GM12878 (cell line): ENCODE measurements at regions not wholly inside any gene's neighbourhood (a gene's known extent, or its start where the extent isn't known, plus 50 kb on each side); places are given as distances from the start of the nearest gene placed in this dataset.

Experiments used
- ATAC-seq: fragments of 200-7000 bp; cut with Tn5 transposase; 3 replicates; pipeline ENCODE4 v1.9.1; 2020; ENCODE audit warnings: mild to moderate bottlenecking, moderate library complexity
- BruUV-seq: library from RNA; stranded (reverse); fragments of 400-500 nt; replicated peaks from 2 replicates; lab custom pipeline; 2021; lab: Mats Ljungman, UMichigan
- CTCF ChIA-PET: fragments of 300-600 bp; sonication (Branson Sonifier 250); formaldehyde crosslinking; extraction: SDS; loops from one replicate; lab custom pipeline; 2021; ENCODE audit warnings: inconsistent platforms; lab: Yijun Ruan, JAX
- POLR2A ChIA-PET: fragments of 350-600 bp; formaldehyde crosslinking; extraction: SDS; loops from one replicate; lab custom pipeline; 2021; ENCODE audit warnings: inconsistent platforms; lab: Charles Lee
- RAD21 ChIA-PET: fragments of 300-600 bp; sonication (Branson Sonifier 250); formaldehyde crosslinking; loops from one replicate; lab custom pipeline; 2023; ENCODE audit warnings: antibody characterized with exemption; ENCODE audit not compliant: unreplicated experiment; lab: Charles Lee
- SMC1A ChIA-PET: fragments of 300-600 bp; sonication (Branson Sonifier 250); formaldehyde crosslinking; loops from one replicate; lab custom pipeline; 2023; ENCODE audit not compliant: unreplicated experiment, uncharacterized antibody; lab: Charles Lee
- DNase-seq: peaks from one replicate; pipeline ENCODE4 v3.0.0-alpha.2; 2011; ENCODE audit warnings: low read depth, low spot score
- FAIRE-seq: peaks from 3 replicates; lab custom pipeline; 2011; peaks lifted over from hg19 to GRCh38; lab: Jason Lieb, UNC
- H2AFZ ChIP-seq: 2 replicates; pipeline ENCODE4 v1.6.0; 2011; ENCODE audit warnings: low read depth, low read length, control low read depth; ENCODE audit not compliant: control insufficient read depth
- H3K27ac ChIP-seq: 2 replicates; pipeline ENCODE4 v1.5.1; 2011; ENCODE audit warnings: control low read depth; ENCODE audit not compliant: control insufficient read depth, insufficient read depth
- H3K27me3 ChIP-seq, 2 experiments: replicated peaks in 1 of 2; 2 replicates each; pipeline versions ENCODE4 v1.6.0 to v1.6.1; 2011; ENCODE audit warnings: low read length in 1 of 2; ENCODE audit not compliant: control insufficient read depth in 2 of 2, insufficient read depth in 2 of 2
- H3K36me3 ChIP-seq, 2 experiments: 2 replicates each; pipeline ENCODE4 v1.5.1; 2011; ENCODE audit warnings: low read length in 1 of 2; ENCODE audit not compliant: control insufficient read depth in 2 of 2, insufficient read depth in 2 of 2
- H3K4me1 ChIP-seq: 2 replicates; pipeline ENCODE4 v1.6.1; 2011; ENCODE audit warnings: mild to moderate bottlenecking, low read length, moderate library complexity, mixed read lengths; ENCODE audit not compliant: control insufficient read depth, insufficient read depth
- H3K4me2 ChIP-seq: 2 replicates; pipeline ENCODE4 v1.6.0; 2011; ENCODE audit warnings: control low read depth; ENCODE audit not compliant: control insufficient read depth, insufficient read depth
- H3K4me3 ChIP-seq: fragments of 200-600 bp; sonication (generic); 2 replicates; pipeline ENCODE4 v1.5.1; 2016
- H3K79me2 ChIP-seq: 2 replicates; pipeline ENCODE4 v1.6.0; 2011; ENCODE audit warnings: low read length; ENCODE audit not compliant: control insufficient read depth, insufficient read depth
- H3K9ac ChIP-seq: 2 replicates; pipeline ENCODE4 v1.8.0; 2011; ENCODE audit warnings: low read length, control low read depth, mixed read lengths; ENCODE audit not compliant: control insufficient read depth, insufficient read depth
- H3K9me3 ChIP-seq: replicated peaks from 3 replicates; pipeline ENCODE4 v1.5.1; 2011; ENCODE audit warnings: mild to moderate bottlenecking, low read length; ENCODE audit not compliant: control insufficient read depth, insufficient read depth
- H4K20me1 ChIP-seq: 2 replicates; pipeline ENCODE4 v1.6.0; 2011; ENCODE audit not compliant: control insufficient read depth, insufficient read depth
- BACH1 ChIP-seq: fragments of 450-650 bp; IDR thresholded peaks from 2 replicates; pipeline ENCODE4 v1.6.1; 2017; ENCODE audit warnings: mild to moderate bottlenecking, borderline replicate concordance
- CBX5 ChIP-seq: sonication (generic); IDR thresholded peaks from 2 replicates; pipeline ENCODE4 v1.6.1; 2016; ENCODE audit warnings: low read depth, moderate library complexity, mild to moderate bottlenecking, inconsistent platforms
- CHD2 ChIP-seq: IDR thresholded peaks from 2 replicates; pipeline ENCODE4 v1.6.1; 2011; ENCODE audit warnings: low read depth, low read length, improper control_type of control experiment, borderline replicate concordance
- CREM ChIP-seq: IDR thresholded peaks from 2 replicates; pipeline ENCODE4 v1.6.1; 2014; ENCODE audit warnings: antibody characterized with exemption, low read depth
- GABPA ChIP-seq: IDR thresholded peaks from 2 replicates; pipeline ENCODE4 v1.6.1; 2014; ENCODE audit warnings: antibody characterized with exemption, low read depth, mild to moderate bottlenecking, inconsistent platforms
- IKZF2 ChIP-seq, 2 experiments: fragments of 450-650 bp; IDR thresholded peaks; 2 replicates each; pipeline ENCODE4 v1.6.1; 2017; ENCODE audit warnings: mild to moderate bottlenecking in 2 of 2, moderate library complexity in 2 of 2
- KLF5 ChIP-seq: fragments of 450-650 bp; IDR thresholded peaks from 2 replicates; pipeline ENCODE4 v1.6.1; 2014; ENCODE audit warnings: mild to moderate bottlenecking; ENCODE audit not compliant: partially characterized antibody
- MXI1 ChIP-seq: fragments of 150-350 bp; IDR thresholded peaks from 2 replicates; pipeline ENCODE4 v1.6.1; 2011; ENCODE audit warnings: low read depth, mild to moderate bottlenecking, inconsistent platforms, low read length, improper control_type of control experiment
- NFIC ChIP-seq: IDR thresholded peaks from 2 replicates; pipeline ENCODE4 v1.6.1; 2012; ENCODE audit warnings: low read depth, mild to moderate bottlenecking, inconsistent platforms, low read length, moderate library complexity
- RCOR1 ChIP-seq: conservative IDR thresholded peaks from 2 replicates; pipeline ENCODE4 v1.6.1; 2012; ENCODE audit warnings: low read depth, low read length, improper control_type of control experiment
- RFX5 ChIP-seq: IDR thresholded peaks from 2 replicates; pipeline ENCODE4 v1.6.1; 2011; ENCODE audit warnings: low read depth, low read length, improper control_type of control experiment
- SMARCA5 ChIP-seq: fragments of 450-650 bp; IDR thresholded peaks from 2 replicates; pipeline ENCODE4 v1.6.1; 2017; ENCODE audit warnings: mild to moderate bottlenecking
- WGBS: methylation state at CpG from one replicate; pipeline ENCODE4 v1.1.6; 2016; ENCODE audit warnings: low lambda C conversion rate; ENCODE audit not compliant: insufficient replicate concordance, insufficient coverage; ENCODE audit errors: missing lambda C conversion rate; 5-methylcytosine and 5-hydroxymethylcytosine counted together
- in situ Hi-C: fragments of 300-500 bp; cut with MboI; formaldehyde crosslinking; loops from 9 replicates; pipeline ENCODE4 v1.14.3; 2018; ENCODE audit warnings: mixed read lengths
- intact Hi-C: fragments of 100-400 bp; cut with micrococcal nuclease; formaldehyde crosslinking; loops from one replicate; pipeline ENCODE4 v1.14.2; 2022; ENCODE audit not compliant: unreplicated experiment
- TF ChIP-seq, protein P1 (sequence below): fragments of 450-650 bp; IDR thresholded peaks from 2 replicates; pipeline ENCODE4 v1.6.1; 2017; ENCODE audit warnings: borderline replicate concordance
- TF ChIP-seq, protein P2 (sequence below): IDR thresholded peaks from 2 replicates; pipeline ENCODE4 v1.6.1; 2011; ENCODE audit warnings: mild to moderate bottlenecking, low read depth, low read length, moderate library complexity; ENCODE audit not compliant: insufficient replicate concordance

DNA sequence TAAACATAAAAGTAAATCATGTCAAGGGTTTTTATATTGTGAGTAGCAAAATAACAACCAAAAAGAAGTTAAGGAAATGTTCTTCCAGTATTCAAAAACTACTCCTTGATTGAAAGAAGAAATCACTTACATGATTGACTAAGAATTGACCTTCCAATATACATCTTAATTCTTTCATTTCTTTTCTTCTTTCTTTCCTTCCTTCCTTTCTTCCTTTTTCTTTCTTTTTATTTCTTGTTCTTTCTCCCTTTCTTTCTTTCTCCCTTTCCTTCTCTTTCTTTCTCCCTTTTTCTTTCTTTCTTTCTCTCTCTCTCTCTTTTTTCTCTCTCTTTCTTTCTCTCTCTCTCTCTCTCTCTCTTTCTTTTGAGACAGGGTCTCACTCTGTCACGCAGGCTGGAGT, 60.7 kb upstream of the SOX9 start:
- intact Hi-C loops, result loop anchor here (5.0 kb wide), 1 partner anchor 57 kb away; no protein-coding TSS in a partner anchor
- WGBS, result 36% methylated on average over 1 of the region's 1 CpG
- H3K27me3 ChIP-seq, result no peaks in the 10 kb centered on the region
- no peak overlapping the region for H3K9ac ChIP-seq
- POLR2A ChIA-PET, result interaction anchor here (0.7 kb wide), 1 partner anchor 421 kb away, joined by 3 read pairs; no protein-coding TSS in a partner anchor
- H2AFZ ChIP-seq, result no peak overlapping the region
- no TSS peak for BruUV-seq
- DNase-seq, result no peak
- H3K27ac ChIP-seq, result no peak overlapping the region
- SMC1A ChIA-PET, result interaction anchor here (0.7 to 1.2 kb wide), 3 partner anchors 15 to 38 kb away, joined by 3 to 4 read pairs (median 3); no protein-coding TSS in a partner anchor
- H3K79me2 ChIP-seq, result no peaks in the 10 kb centered on the region
- no peak for FAIRE-seq
- CTCF ChIA-PET, result interaction anchor here (0.7 kb wide), 1 partner anchor 332 kb away, joined by 4 read pairs; no protein-coding TSS in a partner anchor
- in situ Hi-C loops, result no loop called here
- H3K4me2 ChIP-seq, result no peak overlapping the region
- no peaks in the 10 kb centered on the region for H4K20me1 ChIP-seq
- TF ChIP-seq KLF5, result no peak
- TF ChIP-seq, protein P1, sequence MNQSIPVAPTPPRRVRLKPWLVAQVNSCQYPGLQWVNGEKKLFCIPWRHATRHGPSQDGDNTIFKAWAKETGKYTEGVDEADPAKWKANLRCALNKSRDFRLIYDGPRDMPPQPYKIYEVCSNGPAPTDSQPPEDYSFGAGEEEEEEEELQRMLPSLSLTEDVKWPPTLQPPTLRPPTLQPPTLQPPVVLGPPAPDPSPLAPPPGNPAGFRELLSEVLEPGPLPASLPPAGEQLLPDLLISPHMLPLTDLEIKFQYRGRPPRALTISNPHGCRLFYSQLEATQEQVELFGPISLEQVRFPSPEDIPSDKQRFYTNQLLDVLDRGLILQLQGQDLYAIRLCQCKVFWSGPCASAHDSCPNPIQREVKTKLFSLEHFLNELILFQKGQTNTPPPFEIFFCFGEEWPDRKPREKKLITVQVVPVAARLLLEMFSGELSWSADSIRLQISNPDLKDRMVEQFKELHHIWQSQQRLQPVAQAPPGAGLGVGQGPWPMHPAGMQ, result no peak
- TF ChIP-seq SMARCA5, result no peak
- no peak for TF ChIP-seq IKZF2 (IDR thresholded peaks at IDR 0.05)
- no peak for TF ChIP-seq NFIC
- no peak for TF ChIP-seq CREM
- H3K4me1 ChIP-seq, result no peaks in the 10 kb centered on the region; the same call in 1 of the 2 replicates
- ATAC-seq, result no peak
- no peaks in the 10 kb centered on the region for H3K9me3 ChIP-seq
- no peaks in the 10 kb centered on the region for H3K36me3 ChIP-seq
- RAD21 ChIA-PET, result no interaction called here
- no peak overlapping the region for H3K4me3 ChIP-seq

DNA sequence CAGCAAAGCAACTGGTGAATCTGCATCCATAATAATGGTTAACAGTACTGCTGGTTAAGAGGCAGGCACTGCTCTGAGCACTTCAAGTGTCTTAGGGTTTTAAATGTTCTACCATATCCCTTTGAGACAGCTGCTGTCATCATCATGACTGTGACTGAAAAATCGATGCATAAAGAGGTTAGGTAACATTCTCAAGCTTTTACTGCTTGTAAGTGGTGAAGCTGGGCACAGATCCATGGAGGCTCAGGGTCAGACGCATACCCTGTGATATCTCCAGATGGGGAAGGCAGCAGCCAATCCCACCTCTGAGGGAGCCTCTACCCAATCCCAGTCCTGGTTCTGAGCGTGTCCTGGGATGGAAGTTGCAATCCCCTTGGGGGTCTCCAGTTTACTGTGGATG, 57.6 kb upstream of the SOX9 start:
- Histone ChIP-seq H3K4me1 (no peaks in the 10 kb centered on the region), H3K9ac (no peak overlapping the region), H3K79me2 (no peaks in the 10 kb centered on the region), H4K20me1 (no peaks in the 10 kb centered on the region), H3K27me3 (no peaks in the 10 kb centered on the region), H3K4me2 (no peak overlapping the region), H2AFZ (no peak overlapping the region), H3K27ac (no peak overlapping the region), H3K9me3 (peaks cover 6% of the 10 kb centered on the region), H3K36me3 (no peaks in the 10 kb centered on the region), H3K4me3 (no peak overlapping the region)
- SMC1A ChIA-PET, result no interaction called here
- DNase-seq (no peak), ATAC-seq (no peak), FAIRE-seq (no peak)
- POLR2A ChIA-PET, result no interaction called here
- 18% methylated on average over 3 of the region's 3 CpGs for WGBS
- no TSS peak for BruUV-seq
- intact Hi-C loops (loop anchor here (5.0 kb wide), 1 partner anchor 54 kb away; no protein-coding TSS in a partner anchor), in situ Hi-C loops (no loop called here)
- RAD21 ChIA-PET, result no interaction called here
- CTCF ChIA-PET, result interaction anchor here (0.6 to 1.1 kb wide), 3 partner anchors 34 to 1951 kb away, joined by 3 to 4 read pairs (median 3); no protein-coding TSS in a partner anchor
- no peak for TF ChIP-seq CBX5
- TF ChIP-seq RFX5, result no peak
- TF ChIP-seq, protein P2, sequence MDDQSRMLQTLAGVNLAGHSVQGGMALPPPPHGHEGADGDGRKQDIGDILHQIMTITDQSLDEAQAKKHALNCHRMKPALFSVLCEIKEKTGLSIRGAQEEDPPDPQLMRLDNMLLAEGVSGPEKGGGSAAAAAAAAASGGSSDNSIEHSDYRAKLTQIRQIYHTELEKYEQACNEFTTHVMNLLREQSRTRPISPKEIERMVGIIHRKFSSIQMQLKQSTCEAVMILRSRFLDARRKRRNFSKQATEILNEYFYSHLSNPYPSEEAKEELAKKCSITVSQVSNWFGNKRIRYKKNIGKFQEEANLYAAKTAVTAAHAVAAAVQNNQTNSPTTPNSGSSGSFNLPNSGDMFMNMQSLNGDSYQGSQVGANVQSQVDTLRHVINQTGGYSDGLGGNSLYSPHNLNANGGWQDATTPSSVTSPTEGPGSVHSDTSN, result no peak
- no peak for TF ChIP-seq BACH1
- TF ChIP-seq CHD2, result no peak
- TF ChIP-seq GABPA, result no peak
- no peak for TF ChIP-seq RCOR1
- TF ChIP-seq MXI1, result no peak
